ENCODE measurements at regions not wholly inside any gene's neighbourhood (a gene's known extent, or its start where the extent isn't known, plus 50 kb on each side); places are given as distances from the start of the nearest gene placed in this dataset.

- no peak for DNase-seq
These were observed 111.5 kb downstream of the HFE start for GRCh38 chr6:26198722-26199056.

- DNase-seq, result peak; percentile 98
These were observed 112.0 kb downstream of the HFE start for GRCh38 chr6:26199057-26199772.

DNA sequence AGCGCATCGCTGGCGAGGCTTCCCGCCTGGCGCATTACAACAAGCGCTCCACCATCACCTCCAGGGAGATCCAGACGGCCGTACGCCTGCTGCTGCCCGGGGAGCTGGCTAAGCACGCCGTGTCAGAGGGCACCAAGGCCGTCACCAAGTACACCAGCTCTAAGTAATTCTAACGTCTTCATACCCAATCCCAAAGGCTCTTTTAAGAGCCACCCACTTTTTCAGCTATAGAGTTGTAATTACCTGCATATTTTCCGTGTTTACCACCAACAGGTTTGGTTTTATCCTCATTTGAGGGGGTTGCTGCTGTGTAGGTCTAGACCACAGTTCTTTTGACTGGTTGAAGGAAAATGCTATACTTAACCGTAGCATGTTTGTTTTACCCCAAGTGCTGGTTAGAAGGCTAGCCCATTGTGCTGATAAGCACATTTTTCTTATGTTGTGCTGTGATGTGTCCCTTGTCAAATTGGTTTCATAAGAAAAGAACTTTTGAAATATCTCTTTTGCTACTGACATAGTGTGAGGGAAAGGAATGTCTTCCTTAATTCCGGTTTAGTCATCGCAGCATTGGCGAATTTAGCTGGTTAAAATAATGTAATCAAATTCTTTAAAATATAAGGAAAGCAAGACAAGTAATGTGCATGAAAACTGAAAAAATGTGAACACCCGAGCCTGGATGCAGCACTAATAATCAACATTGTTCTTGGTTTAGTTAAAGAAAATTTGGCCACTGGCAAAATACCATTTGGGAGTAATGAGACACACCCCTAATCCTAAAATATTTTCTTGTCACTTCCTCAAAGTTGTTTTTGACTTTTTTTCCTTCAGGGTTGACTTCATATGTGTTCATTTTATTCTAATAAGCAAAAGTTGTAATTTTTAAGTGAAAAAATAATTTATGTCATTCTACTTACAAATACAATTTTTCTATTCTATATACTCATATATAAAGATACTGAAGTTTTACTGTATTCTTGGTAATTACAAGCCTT, 112.8 kb downstream of the HFE start:
- peak; percentile 77 for DNase-seq

- DNase-seq, result no peak
These were observed 113.9 kb downstream of the HFE start for GRCh38 chr6:26200918-26201721.

- no peak for DNase-seq
These were observed 115.0 kb downstream of the HFE start for GRCh38 chr6:26202201-26202611.

GRCh38 chr6:26202811-26203583, 115.8 kb downstream of the HFE start:
- DNase-seq, result no peak

- peak; percentile 98 for DNase-seq
These were observed 117.3 kb downstream of the HFE start for GRCh38 chr6:26204332-26205160.

GRCh38 chr6:26205161-26205624, 118.0 kb downstream of the HFE start:
- peak; percentile 65 for DNase-seq

DNA sequence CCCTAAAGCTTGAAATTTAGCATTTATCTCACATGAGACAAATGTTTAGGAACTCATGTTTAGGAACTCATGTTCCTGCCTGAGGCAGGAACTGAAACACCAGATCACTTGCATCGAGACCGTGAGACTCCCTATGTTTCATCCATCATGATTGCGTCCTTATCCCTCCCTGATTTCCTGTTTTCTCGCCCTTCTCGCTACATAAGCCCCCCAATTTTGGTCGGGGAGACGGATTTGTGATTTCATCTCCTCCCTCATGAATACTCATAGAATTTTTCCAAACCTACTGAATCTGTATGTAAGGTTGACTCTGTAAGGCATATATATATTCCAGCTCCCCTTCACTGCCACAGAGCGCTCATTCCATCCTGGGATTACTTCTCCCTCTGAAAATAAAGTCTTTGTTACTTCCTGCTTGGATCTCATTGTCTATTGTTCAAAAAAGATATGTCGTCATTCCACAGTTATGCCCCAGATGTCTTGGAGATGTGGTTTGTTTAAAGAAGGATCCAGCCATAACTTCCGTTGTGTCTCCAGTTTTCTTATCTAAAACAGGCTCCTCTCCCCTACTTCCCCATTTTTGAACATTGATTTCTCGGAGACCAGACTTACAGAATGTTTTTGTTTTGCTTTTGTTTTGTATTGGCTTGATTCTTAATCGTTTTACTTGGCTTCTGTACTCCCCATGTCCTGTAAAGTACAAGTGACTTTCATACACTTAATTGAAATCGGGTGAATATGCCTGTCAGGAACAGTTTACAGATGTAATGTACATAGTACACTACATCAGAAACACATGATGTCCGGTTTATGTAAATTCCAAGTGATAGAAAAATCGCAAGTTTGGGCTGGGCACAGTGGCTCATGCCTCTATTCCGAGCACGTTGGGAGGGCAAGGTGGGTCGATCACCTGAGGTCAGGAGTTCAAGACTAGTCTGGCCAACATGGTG, 118.7 kb downstream of the HFE start:
- DNase-seq, result peak; percentile 36

DNA sequence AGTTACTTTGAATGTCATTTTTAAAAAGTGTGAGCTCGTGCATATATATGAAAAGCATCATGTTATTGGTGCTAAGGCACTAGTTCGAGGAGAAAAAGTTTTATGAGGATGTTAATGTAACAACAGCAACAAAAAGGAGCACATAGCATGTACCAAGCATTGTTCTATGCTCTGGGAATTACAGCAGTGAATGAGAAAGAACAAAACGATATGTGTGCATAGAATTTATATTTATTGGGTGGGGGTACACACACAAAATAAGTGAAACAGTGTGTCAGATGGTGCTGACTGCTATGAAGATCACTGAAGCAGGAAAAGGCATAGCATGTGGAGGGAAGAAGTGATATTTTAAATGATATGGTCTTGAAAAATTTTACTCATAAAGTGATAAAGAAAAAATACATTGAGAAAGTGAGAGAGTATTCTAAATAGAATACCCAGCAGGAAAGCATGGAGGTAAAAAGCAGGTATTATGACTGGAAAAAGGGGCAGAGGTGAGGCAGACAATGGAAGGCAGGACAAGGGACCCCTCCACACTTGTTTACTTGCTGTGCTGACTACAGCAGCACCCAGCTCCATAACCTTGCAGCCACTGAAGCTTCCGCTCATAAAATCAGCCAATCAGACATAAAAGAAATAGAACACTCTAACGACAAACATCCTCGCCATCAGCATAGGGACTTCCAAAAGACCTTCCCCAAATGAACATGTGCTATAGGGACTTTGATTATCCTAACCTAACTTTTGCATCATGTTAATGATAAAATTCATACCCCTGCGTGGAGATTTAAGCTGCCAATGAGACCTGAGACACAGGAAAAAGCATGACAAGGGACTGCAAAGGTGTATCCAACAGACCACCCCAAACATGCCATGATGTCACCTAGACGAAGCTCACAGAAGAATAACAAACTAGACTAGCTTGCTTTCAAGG, 119.9 kb downstream of the HFE start:
- no peak for DNase-seq

DNA sequence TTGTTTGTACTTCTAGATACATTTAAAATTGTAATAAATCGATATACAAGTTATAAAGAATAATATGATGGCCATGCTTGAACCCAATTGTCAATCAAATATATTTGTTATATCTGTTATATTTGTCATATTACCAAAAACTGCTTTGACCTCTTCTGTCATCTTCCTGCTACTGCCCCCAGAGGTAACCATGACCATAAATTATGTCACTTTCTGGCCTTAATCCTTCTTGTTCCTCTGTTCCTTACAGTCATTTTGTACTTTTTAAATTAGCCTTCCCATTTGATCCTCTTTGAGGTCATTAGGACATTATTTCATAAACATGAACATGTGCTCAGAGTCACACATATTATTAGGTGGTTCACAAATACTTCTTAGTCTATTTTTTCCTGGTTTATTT, 124.7 kb downstream of the HFE start:
- DNase-seq, result no peak

DNA sequence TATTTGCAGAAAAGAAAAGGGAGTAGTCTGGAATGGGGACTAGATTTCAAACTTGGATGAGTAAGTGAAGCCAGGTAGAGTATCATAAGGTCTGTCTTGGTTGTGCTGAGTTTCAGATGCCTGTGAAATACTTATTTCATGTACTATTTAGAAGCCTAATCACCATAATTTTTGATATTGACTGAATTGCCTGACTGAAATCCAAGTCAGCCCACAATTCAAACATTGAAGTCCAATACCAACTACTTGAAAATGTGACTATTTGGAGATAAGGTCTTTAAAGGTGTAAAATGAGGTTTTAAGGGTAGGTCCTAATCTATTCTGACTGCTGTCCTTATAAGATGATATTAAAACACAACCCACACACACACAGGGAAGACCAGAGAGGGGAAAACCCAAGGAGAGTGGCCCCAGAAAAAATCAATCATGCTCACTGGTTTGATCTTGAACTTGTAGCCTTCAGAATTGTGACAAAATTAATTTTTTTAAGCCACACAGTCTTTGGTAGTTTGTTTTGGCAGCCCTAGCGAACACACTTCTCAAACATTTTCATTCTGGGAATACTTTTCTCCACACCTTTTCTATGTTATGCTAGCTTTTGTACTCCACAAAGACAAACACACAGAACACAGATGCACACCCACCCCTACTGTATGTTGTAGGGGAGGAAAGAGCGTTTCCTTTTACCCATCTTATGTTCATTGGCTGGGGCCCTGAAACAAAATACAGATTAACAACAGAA, 126.3 kb downstream of the HFE start:
- no peak for DNase-seq

- DNase-seq, result no peak
These were observed 127.8 kb downstream of the HFE start for GRCh38 chr6:26214803-26215584.

DNA sequence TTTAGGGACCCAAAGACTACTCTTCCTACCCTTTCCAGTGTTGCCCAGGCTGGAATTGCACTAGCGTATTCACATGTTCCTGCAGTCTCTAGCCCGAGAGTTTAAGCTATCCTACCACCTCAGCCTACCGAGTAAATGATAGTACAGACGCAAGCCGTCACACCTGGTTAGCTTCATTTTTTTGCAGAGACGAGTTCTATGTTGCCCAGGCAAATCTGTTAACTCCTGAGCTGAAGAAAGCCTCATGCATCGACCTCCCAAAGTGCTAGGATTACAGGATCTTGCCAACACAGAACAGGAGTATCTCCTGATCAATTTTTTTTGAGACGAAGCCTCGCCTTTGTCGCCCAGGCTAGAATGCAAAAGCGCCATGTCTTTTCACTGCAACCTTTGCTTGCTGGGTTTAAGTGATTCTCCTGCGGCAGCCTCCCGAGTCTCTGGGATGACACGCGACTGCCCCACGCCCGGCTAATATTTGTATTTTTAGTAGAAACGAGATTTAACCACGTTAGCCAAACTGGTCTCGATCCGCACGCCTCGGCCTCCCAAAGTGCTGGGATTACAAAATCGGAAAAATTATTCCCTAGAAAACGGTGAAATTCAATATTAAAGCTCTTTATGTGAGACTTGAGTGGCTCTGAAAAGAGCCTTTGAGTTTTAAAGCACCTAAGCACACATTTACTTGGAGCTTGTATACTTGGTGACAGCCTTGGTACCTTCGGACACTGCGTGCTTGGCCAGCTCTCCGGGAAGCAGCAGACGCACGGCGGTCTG, 128.5 kb downstream of the HFE start:
- no peak for DNase-seq

DNA sequence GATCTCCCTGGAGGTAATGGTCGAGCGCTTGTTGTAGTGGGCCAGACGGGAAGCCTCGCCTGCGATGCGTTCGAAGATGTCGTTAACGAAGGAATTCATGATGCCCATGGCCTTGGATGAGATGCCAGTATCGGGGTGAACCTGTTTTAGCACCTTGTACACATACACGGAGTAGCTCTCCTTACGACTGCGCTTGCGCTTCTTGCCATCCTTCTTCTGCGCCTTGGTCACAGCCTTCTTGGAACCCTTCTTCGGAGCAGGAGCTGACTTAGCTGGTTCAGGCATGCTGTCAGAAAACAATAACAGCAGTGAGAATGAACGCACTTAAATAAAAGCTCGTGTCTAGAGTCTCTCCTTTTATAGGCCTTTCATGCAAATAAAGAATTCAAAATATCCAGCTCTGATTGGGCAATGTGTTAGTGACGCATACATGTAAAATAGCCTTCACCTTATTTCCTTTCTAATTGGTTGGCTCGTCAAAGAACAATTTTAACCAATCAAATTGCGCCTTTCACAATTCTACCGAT, 129.2 kb downstream of the HFE start:
- DNase-seq, result peak; percentile 98

All from NCI-H446 treated with DMSO at 0.1 percent for 48 hours (cell line).